22Rv1 (cell line): ENCODE measurements at regions not wholly inside any gene's neighbourhood (a gene's known extent, or its start where the extent isn't known, plus 50 kb on each side); places are given as distances from the start of the nearest gene placed in this dataset.
"Not testable (repeated sequence)": the region's sequence is repeated elsewhere in the genome, so short reads cannot be mapped to it uniquely, and the experiment has no call there.

ENCODE experiments used
- ZFX ChIP-seq: fragments of 450-650 bp; IDR thresholded peaks from 2 replicates; pipeline ENCODE4 v1.6.1; 2017; ENCODE audit warnings: antibody characterized with exemption, borderline replicate concordance
- TF ChIP-seq, protein P1 (sequence below): fragments of 450-650 bp; IDR thresholded peaks from 2 replicates; pipeline ENCODE4 v1.5.1; 2017; ENCODE audit warnings: mild to moderate bottlenecking

DNA sequence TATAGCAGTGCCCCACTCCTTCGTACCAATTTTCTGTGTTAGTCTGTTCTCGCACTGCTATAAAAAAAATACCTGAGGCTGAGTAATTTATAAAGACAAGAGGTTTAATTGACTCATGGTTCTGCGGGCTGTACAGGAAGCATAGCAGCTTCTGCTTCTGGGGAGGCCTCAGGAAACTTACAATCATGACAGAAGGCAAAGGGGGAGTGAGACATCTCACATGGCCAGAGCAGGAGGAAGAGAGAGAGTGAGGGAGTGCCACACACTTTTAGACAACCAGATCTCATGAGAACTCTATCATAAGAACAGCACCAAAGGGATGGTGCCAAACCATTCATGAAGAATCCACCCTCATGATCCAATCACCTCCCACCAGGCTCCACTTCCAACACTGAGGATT is 133.8 kb upstream of the USP9X start:
- TF ChIP-seq, protein P1, sequence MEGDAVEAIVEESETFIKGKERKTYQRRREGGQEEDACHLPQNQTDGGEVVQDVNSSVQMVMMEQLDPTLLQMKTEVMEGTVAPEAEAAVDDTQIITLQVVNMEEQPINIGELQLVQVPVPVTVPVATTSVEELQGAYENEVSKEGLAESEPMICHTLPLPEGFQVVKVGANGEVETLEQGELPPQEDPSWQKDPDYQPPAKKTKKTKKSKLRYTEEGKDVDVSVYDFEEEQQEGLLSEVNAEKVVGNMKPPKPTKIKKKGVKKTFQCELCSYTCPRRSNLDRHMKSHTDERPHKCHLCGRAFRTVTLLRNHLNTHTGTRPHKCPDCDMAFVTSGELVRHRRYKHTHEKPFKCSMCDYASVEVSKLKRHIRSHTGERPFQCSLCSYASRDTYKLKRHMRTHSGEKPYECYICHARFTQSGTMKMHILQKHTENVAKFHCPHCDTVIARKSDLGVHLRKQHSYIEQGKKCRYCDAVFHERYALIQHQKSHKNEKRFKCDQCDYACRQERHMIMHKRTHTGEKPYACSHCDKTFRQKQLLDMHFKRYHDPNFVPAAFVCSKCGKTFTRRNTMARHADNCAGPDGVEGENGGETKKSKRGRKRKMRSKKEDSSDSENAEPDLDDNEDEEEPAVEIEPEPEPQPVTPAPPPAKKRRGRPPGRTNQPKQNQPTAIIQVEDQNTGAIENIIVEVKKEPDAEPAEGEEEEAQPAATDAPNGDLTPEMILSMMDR = not testable (repeated sequence)
- not testable (repeated sequence) for TF ChIP-seq ZFX
